ENCODE measurements at regions not wholly inside any gene's neighbourhood (a gene's known extent, or its start where the extent isn't known, plus 50 kb on each side); places are given as distances from the start of the nearest gene placed in this dataset.

DNA sequence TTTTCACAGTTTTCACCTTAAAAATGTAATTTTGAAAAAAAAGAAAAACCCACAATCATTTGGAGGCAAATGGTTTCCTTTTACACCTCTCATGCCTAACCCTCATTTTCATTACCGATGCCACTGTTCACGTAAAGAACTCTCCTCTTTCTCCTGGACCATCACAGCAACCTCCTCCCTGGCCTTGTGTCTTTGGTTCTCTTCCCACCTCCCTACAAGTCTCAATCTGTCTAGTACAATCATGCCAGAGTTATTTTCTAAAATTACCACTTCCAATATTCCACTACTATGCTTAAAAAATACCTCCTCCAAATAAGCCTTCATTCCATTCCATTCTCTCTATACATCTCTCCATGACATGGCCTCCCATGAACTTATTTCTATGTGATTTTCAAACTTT, 77.9 kb upstream of the RIT2 start:
- BruUV-seq (replicated peaks), result no TSS peak
- intact Hi-C loops (cut with micrococcal nuclease; ENCODE audit: unreplicated experiment), result no loop called here
- in situ Hi-C loops (cut with HindIII; ENCODE audit: low pct_unique_long_range_greater_than_20kb, low sequenced_read_pairs), result no loop called here
- POLR2A ChIA-PET, result no interaction called here
- DNase-seq (ENCODE audit: low read depth, low spot score) (no peak), ATAC-seq (no peak)
- Histone ChIP-seq H3K27ac (ENCODE audit: low read length) (no peak overlapping the region), H3K36me3 (ENCODE audit: control insufficient read depth, insufficient read depth, low read length) (no peaks in the 10 kb centered on the region), H3K4me1 (ENCODE audit: control insufficient read depth, insufficient read depth, low read length) (no peaks in the 10 kb centered on the region), H3K27me3 (ENCODE audit: control insufficient read depth, insufficient read depth, low read length) (no peaks in the 10 kb centered on the region), H3K9me3 (ENCODE audit: control insufficient read depth, insufficient read depth, low read depth, low read length) (no peaks in the 10 kb centered on the region), H3K4me3 (ENCODE audit: low read depth in 2 of 2, low read length in 2 of 2) (no peak overlapping the region)
- TF ChIP-seq, protein P1, sequence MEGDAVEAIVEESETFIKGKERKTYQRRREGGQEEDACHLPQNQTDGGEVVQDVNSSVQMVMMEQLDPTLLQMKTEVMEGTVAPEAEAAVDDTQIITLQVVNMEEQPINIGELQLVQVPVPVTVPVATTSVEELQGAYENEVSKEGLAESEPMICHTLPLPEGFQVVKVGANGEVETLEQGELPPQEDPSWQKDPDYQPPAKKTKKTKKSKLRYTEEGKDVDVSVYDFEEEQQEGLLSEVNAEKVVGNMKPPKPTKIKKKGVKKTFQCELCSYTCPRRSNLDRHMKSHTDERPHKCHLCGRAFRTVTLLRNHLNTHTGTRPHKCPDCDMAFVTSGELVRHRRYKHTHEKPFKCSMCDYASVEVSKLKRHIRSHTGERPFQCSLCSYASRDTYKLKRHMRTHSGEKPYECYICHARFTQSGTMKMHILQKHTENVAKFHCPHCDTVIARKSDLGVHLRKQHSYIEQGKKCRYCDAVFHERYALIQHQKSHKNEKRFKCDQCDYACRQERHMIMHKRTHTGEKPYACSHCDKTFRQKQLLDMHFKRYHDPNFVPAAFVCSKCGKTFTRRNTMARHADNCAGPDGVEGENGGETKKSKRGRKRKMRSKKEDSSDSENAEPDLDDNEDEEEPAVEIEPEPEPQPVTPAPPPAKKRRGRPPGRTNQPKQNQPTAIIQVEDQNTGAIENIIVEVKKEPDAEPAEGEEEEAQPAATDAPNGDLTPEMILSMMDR (IDR thresholded peaks at IDR 0.05), result no peak
- TF ChIP-seq POLR2AphosphoS5 (IDR thresholded peaks at IDR 0.05; ENCODE audit: low read depth, low read length), result no peak
- TF ChIP-seq, protein P2, sequence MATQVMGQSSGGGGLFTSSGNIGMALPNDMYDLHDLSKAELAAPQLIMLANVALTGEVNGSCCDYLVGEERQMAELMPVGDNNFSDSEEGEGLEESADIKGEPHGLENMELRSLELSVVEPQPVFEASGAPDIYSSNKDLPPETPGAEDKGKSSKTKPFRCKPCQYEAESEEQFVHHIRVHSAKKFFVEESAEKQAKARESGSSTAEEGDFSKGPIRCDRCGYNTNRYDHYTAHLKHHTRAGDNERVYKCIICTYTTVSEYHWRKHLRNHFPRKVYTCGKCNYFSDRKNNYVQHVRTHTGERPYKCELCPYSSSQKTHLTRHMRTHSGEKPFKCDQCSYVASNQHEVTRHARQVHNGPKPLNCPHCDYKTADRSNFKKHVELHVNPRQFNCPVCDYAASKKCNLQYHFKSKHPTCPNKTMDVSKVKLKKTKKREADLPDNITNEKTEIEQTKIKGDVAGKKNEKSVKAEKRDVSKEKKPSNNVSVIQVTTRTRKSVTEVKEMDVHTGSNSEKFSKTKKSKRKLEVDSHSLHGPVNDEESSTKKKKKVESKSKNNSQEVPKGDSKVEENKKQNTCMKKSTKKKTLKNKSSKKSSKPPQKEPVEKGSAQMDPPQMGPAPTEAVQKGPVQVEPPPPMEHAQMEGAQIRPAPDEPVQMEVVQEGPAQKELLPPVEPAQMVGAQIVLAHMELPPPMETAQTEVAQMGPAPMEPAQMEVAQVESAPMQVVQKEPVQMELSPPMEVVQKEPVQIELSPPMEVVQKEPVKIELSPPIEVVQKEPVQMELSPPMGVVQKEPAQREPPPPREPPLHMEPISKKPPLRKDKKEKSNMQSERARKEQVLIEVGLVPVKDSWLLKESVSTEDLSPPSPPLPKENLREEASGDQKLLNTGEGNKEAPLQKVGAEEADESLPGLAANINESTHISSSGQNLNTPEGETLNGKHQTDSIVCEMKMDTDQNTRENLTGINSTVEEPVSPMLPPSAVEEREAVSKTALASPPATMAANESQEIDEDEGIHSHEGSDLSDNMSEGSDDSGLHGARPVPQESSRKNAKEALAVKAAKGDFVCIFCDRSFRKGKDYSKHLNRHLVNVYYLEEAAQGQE (IDR thresholded peaks at IDR 0.05; ENCODE audit: insufficient read depth in 1 of 2, low read depth in 2 of 2, low read length in 1 of 2), result no peak
- no peak for TF ChIP-seq SIN3A (IDR thresholded peaks at IDR 0.05; ENCODE audit: borderline replicate concordance, insufficient read depth, low read depth, low read length)
- CTCF ChIA-PET, result no interaction called here

DNA sequence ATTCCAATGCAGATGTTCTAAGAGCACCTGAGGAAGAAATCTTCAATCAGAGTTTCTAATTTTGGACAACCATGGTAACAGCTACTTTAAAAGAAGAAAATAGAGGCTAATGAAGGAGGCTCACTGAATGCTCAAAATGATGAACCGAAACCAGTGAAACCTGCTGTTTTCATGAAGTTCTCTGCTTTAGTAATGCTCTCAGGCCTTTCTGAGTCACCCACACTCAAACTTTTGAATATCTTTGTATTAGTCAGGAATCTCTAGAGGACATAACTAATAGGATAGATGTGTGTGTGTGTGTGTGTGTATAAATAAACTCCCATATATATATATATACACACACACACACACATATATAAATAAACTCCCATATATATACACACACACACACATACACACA, 76.9 kb upstream of the RIT2 start:
- POLR2A ChIA-PET, result no interaction called here
- in situ Hi-C loops (cut with HindIII; ENCODE audit: low pct_unique_long_range_greater_than_20kb, low sequenced_read_pairs), result no loop called here
- ATAC-seq (no peak), DNase-seq (ENCODE audit: low read depth, low spot score) (no peak)
- TF ChIP-seq SIN3A (IDR thresholded peaks at IDR 0.05; ENCODE audit: borderline replicate concordance, insufficient read depth, low read depth, low read length) (no peak), POLR2AphosphoS5 (IDR thresholded peaks at IDR 0.05; ENCODE audit: low read depth, low read length) (no peak), TCF7L2 (IDR thresholded peaks at IDR 0.05; ENCODE audit: low read depth, low read length) (no peak)
- TF ChIP-seq, protein P1 (IDR thresholded peaks at IDR 0.05), result no peak
- TF ChIP-seq, protein P2 (IDR thresholded peaks at IDR 0.05; ENCODE audit: insufficient read depth in 1 of 2, low read depth in 2 of 2, low read length in 1 of 2), result no peak
- no peak overlapping the region for H3K27ac ChIP-seq (ENCODE audit: low read length)
- no TSS peak for BruUV-seq (replicated peaks)
- CTCF ChIA-PET, result no interaction called here
- H3K4me3 ChIP-seq (ENCODE audit: low read depth in 2 of 2, low read length in 2 of 2), result no peak overlapping the region
- no peaks in the 10 kb centered on the region for H3K27me3 ChIP-seq (ENCODE audit: control insufficient read depth, insufficient read depth, low read length)
- no peaks in the 10 kb centered on the region for H3K9me3 ChIP-seq (ENCODE audit: control insufficient read depth, insufficient read depth, low read depth, low read length)
- H3K36me3 ChIP-seq (ENCODE audit: control insufficient read depth, insufficient read depth, low read length), result no peaks in the 10 kb centered on the region
- intact Hi-C loops (cut with micrococcal nuclease; ENCODE audit: unreplicated experiment), result no loop called here
- no peaks in the 10 kb centered on the region for H3K4me1 ChIP-seq (ENCODE audit: control insufficient read depth, insufficient read depth, low read length)
